ENCODE measurements at regions not wholly inside any gene's neighbourhood (a gene's known extent, or its start where the extent isn't known, plus 50 kb on each side); places are given as distances from the start of the nearest gene placed in this dataset.

GRCh38 chr6:133171989-133172604, 69.1 kb upstream of the EYA4 start:
- TF ChIP-seq POLR2A (IDR thresholded peaks at IDR 0.05; ENCODE audit: low read depth) (no peak), CTCF (IDR thresholded peaks at IDR 0.05) (no peak), EP300 (IDR thresholded peaks at IDR 0.05) (no peak)

All from esophagus muscularis mucosa (tissue), 4 donors.